HG03066 (cell line): ENCODE measurements at regions not wholly inside any gene's neighbourhood (a gene's known extent, or its start where the extent isn't known, plus 50 kb on each side); places are given as distances from the start of the nearest gene placed in this dataset.
"Not testable (repeated sequence)": the region's sequence is repeated elsewhere in the genome, so short reads cannot be mapped to it uniquely, and the experiment has no call there.

Source experiments
- ATAC-seq: cut with Tn5 transposase; IDR thresholded peaks from one replicate; pipeline ENCODE4 v1.9.1; 2021; ENCODE audit warnings: low read depth; ENCODE audit not compliant: unreplicated experiment

DNA sequence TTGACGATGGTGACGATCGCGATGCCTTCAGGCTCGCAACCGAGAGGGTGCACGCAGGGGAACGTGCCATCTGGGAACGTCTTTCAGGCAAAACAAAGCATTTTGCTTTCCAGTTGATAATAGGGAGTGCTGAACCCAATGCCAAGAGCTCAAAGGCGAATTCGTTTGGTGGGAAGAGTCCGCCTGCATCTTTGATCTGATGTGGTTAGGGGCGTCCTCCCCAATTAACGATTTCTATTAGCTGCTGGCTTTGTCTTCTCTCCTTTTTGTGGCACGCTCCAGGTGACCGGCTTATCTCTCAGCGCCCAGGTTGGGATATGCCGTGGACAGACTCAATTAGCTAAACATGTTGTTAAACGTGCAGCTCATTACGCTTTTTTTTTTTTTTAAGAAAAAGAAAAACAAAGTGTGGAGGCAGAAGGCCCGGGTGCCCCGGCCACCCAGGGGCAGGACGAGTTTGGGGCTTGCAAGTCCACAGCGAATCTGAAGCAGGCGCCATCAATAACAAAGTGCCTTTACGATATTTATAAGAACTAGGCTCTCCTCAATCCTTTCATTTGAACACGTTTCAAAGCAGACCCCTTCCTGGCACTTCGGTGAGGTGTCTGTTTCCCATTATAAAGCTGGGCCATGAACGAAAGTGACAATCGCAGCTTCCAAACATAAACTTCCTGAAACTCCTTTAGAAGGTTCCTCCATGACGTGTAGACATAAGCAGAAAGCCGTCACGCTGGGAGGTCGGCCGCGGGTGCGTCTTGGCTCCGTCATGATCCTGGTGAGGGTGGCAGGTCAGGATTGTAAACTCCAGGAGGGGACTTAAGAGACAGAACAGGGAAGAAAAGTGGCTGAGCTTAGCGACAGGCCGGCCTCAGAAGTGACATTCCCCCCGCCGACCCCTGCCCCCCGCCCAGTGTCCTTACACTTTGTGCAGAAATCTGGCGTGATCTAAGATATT, 155.3 kb downstream of the LAT start:
- not testable (repeated sequence) for ATAC-seq

DNA sequence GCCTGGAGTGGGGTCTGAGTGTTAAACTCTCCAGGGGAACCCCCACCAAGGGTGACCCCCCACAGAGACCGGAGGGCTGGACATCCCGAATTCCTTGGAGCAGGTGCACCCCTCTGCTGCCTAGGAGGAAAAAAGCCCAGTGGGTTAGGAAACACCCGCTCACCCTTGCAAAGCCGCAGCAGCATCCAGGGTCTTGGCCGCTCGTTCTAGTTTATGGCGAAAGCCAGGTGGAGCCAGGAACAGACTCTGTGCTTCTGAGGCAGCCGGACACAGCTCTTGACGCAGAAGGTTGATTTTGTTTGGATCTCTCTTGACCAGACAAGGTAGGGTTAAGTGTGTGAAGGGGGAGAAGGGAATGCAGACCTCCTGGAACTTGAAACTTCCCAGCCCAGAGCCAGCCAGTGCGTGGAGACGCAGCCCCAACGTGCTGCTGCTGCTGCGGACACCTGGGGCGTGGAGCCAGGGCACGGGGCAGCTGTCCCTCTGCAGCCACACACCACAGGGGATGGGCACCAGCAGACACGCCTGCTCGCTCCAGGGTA, 154.5 kb downstream of the LAT start:
- ATAC-seq, result no peak

DNA sequence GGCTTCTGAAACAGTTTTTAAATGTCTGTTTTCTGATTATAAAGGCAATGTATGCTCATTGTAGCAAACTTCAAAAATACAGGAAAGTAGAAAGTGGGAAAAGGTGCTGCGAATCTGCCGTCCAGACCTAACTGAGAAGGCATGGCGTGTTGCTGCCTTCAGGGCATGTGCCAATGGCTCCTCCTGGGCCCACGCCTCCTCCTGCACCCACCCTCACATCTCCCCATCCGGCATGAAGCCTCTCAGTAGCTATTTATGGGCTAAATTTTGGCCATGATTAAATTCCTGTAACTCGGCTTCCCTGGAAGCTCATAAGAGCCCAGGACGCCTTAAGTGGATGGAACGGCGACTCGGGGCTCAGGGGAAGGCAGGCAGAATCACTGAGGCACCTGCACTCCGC, 153.8 kb downstream of the LAT start:
- not testable (repeated sequence) for ATAC-seq

DNA sequence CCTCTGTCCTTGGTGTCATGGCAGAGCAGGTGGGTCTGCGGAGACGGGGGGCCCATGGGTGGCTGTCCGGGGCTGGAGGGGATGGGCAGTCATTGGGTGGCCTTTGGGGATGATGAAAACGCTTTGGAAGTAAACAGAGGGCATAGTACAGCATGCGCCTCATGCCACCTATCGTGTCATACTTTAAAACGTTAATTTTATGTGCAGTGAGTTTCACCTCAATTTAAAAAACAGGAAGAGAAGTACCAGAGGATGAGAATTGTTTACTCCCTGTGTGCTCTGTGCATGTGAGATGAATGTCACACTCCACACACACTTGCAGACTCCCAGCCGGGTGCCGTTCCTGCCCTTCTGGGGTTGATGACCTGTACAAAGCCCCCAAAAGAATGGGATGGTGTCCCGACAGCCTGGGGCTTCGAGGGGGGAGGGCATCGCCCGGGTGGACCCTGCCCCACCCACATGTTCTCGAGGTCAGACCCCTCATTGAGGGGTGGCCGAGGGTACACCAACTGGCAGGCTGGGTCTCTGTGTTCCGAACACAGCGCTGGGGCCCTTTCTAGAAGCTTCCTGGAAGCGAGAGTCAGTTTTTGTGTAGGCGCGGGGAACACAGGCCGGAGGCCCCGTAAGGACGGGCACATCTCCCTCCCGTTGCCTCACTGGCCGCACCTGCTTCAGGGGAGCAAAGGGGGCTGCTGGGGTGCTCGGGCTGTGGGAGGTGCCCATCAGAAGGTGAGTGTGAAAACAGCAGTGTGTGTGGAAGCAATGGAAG, 153.2 kb downstream of the LAT start:
- ATAC-seq, result not testable (repeated sequence)

DNA sequence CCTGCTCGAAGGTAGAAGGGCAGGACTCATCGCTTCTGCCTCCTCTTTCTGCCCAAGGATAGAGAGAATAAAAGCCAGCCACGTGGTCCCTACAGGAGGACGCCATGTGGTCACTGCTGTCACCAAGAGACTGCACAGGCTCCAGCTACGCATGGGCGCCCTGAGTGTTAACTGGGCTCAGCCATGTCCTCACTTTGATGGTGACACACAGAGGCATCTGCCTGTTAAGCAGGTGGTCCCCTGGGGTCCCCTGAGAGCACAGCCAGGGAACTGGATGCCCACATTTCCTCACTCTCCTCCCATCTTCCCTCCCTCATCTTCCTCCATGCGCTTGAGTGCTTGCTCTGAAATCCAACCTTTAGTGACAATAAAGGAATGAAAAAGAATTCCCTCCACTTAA, 152.6 kb downstream of the LAT start:
- ATAC-seq, result not testable (repeated sequence)

DNA sequence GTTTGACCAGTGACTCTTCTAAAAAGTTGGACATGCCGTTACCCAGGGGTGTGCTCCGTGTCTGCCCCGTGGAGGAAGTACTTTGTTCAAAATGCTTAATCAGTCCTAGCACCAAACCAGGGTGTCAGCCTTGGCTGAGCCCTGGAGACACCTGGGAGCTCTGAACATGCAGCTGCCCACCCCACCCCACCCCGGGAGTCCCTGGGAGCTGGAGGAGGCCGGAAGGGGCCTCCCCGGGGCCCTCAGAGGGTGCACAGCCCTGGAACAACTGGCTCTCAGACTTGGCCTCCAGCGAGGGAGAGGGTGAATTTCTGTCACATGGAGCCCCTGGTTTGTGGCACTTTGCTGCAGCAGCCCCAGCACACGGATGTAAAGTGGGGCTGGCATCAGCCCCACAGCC, 152.1 kb downstream of the LAT start:
- not testable (repeated sequence) for ATAC-seq

DNA sequence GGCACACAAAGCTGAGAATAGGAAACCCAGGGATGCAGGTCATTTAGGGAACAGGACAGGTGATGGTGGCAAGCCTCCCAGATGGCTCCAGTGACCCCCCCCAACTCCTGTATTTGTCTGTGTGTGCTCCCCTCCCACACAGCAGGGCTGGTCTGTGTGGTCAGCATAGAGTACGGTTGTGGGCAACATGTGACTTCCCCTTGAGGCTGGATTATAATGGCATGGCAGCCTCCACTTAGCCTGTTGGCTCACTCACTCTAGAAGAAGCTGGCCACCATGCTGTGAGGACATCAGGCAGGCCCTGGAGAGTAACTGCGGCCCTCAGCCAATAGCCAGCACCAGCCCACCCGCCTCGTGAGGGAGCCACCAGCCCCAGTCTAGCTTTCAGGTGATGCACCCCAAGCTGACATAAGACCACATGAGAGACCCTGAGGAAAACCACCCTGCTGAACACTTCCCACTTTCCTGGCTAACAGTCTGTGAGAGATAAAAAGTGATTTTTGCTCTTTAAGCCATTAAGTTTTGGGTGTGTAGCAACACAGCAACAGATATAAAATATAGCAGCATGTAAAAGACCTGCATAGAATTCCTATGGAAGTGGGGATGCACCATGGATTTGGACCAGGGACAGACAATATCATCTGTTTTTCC, 151.3 kb downstream of the LAT start:
- not testable (repeated sequence) for ATAC-seq

DNA sequence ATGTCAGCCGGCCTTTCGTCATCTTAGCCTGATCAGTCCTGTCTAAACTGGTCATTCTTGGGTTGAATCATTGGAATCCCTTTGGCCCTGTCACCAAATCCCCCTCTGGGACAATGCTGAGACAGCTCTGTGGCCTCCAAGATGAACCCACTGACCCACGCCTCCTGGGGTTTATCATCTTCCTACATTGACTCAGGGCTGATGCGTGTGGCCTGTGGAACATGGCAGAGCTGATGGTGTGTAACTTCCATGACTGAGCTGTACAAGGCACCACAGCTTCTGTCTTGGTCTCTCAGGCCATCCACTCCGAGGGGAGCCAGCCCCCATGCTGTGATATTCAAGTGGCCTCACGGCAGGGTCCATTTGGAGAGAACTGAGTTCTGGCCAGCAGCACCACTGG, 150.2 kb downstream of the LAT start:
- ATAC-seq, result not testable (repeated sequence)

DNA sequence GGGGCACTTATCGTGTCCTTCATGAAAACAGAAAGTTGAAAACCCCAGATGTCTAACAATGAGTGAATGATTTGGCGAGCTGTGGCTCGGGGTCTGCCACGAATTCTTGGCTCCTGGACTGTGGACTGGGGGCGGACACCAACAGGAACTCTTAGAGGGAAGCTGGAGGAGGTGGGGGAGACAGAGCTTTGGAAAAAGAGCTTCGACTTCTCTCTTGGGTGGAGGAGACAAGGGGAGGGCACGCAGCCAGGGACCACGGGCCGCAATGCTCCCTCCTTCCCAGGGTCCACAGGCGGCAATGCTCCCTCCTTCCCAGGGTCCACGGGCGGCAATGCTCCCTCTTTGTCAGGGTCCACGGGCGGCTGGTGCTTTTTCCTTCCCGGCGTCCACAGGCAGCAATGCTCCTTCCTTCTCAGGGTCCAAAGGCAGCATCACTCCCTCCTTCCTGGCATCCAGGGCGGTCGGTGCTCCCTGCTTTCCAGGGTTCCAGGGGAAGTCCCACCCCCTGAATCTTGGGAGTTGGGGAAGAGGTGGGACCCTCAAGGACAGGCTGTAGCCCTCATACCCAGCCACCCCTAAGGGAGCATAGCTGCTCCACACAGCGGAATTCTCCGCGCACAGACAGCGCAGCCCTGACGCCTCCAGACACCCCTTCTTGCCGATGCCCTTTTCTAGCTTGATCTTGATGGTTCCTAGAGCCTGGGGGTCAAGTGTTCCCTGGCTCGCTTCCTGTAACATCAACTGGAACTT, 149.0 kb downstream of the LAT start:
- ATAC-seq, result not testable (repeated sequence)

DNA sequence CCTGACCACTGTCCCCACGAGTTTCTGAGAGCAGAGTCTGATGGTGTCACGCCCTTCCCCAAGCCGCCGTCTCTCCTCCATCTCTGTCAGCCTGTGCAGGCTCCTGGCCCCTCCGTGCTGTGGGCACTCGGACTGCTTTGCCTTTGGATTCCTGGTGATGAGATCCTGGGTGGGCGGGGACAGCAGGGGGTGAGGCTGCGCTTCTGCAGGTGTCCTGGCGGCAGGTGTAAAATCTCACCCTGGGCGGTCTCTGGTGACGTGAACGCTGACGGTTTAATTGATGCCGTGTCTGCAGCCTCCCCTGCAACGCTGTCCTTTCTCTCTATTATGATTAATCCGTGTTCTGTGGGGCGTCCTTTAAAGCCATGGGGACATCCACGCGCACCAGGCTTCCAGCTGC, 148.0 kb downstream of the LAT start:
- ATAC-seq, result not testable (repeated sequence)

DNA sequence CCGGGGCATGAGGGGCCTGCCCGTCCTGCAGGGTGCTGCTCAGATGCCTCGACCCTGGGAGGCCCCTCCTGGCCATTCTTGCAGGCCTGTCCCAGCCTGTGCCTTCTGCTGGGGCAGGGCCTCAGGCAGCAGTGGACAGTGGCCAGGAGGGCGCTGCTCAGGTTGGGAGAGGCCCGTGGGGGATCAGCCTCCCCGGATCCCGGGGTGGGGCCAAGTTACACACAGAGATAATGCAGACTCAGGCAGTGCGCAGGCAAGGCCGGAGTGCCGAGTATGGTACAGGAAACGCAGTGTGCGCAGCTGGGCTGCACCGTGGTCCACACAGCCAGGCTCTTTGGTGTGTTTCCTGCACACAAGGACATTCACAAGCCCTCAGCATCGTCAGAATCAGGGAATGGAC, 147.6 kb downstream of the LAT start:
- not testable (repeated sequence) for ATAC-seq

DNA sequence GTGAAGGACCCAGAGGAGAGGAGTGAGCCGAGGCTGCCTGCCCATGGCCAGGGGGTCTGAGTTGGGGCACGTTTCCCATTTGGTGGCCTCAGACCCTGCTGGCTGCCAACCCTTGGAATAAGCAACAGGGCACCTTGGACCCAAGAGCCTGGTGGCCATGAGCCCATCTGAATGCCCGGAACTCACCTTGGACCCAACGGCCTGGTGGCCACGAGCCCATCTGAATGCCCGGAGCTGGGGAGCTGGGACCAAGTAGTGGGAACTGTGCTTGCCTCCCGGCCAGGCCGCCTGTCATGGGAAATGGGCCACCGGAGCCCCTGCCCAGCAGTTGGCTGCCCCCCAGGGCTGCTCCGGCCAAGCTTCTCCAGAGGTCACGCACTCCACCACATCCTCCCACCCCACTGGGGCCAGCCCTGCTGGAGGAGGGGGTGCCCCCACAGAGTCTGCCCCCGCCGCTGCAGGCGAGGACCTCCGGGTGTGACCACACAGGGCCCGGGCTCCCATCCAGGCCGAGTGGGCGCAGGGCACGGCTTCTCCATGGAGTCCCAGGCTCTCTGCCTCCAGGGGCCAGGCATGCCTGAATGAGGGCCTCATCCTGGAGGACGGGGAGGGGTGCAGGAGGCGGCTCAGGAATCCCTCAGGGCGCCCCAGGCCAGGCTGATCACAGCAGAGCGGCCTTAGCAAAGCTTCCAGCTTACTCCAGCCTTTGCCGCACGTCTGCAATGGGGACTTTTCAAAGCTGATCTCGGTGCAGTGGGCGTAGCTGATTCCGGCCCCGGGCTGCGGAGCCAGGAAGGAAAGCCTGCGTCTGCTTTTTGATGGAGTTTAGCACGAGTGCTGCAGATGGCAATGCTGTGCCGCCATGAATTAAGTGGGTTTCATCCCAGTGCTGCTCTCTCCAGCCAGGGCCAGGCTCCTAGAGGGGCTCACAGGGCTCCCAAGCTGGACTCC, 146.3 kb downstream of the LAT start:
- not testable (repeated sequence) for ATAC-seq

DNA sequence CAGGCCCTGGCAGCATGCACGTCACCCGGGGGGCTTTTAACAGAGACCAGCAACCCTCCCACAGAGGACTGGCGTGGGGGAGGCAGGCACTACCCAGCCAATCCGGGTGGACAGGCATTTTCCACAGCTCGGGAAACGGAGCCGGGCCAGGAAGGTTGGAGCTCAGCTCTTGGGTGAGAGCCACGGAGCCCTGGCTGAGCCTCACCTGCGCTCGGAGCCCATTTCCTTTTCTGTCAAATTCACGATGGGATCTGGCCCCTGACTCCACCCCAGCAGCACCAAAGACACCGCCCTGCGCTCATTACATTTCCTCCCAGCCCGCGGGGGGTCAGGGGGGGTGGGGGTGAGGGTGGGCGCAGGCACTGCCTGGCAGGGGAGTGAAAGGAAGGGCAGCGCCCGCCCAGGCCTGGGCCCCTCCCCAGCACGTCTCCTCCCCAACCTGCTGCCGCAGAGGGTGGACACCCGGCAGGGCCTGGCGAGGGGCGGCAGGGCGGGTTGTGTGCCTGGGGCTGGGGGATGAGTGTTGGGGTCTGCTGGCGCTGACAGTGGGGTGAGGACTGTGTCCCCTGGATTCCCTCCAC, 145.4 kb downstream of the LAT start:
- ATAC-seq, result not testable (repeated sequence)

DNA sequence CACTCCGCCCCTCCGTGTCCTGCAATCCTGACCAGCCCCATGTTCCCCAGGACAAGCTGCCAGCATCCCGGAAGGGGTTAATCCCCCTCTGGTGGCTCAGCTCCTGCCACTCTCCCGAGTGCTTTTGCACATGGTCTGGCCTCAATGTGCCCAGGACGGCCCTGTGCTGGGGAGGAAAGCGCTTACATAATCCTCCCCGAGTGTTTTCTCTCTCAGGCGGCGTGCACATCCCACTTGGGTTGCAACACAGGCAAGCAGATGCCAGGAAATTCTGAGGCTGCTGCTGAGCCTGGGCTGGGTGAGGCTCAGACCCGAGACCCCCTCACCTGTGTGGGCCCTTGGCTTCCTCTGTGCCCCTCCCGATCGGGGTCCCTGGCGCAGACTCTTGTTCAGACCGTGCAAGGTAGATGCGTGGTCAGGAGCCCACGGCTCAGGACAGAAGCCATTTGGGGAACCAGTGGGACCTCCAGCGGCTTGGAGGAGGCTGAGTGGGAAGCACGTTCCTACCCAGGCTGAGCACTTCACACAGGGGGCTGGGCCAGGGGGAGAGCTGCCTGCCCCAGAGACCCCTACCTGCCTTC, 144.7 kb downstream of the LAT start:
- ATAC-seq, result not testable (repeated sequence)

DNA sequence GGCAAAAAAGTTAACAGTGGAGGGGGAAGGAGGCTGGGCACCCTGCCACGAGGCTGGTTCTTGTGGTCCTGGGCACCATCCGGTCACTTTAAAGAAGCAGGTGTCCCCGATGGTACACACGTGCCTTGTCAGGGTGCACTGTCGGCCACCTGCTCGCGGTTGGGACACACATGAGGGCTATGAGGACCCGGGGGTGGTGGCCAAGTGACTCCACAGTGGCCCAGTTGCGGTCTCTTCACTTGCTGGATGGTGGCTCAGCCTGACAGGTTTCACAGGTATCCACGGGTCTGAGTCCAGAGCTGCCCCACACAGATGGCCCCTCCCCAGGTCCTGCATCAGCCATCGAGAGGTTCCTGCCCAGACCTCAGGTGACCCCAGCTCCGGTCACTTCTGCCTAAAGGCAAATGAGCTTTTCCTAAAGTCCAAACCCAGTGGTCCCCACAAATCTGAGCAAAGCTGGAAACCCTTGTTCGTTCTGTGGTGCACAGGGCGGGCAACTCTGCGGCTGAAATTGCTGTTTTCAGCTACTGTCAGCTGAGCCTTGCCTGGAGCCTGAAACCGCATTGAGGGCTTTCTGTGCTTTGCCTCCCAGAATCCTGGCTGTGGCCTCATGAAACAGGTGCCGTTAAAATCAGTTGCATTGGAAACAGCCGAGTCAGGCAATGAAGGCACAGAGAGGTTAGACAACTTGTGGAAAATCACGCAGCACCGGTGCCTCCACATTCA, 144.0 kb downstream of the LAT start:
- ATAC-seq, result not testable (repeated sequence)

DNA sequence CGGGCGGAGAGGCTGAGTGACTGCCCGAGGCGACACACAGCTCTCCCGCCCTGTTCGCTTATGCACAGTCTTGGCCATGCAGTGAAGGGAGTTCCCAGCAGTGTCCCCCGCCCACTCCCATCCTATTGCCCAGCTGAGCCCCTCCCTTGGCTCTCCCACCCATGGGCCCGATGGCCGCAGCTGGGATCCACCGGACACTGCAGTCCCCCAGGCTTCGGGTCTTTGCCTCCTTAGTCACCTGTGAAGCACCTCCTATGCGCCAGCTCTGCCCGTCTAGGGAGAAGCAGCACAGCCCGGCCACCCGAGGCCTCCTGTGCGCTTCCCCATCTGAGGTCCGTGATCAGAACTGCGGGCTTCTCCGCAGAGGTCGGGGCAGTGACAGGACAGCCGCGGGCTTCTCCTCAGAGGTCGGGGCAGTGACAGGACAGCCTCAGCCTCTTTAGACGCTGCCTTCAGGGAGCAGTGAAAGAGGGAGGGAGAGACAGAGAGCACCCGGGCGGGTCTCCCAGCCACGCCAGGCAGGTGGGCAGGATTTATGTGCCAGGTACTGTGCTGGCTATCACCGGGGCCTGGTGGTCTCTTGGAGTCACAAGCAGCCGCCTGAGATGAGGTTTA, 143.1 kb downstream of the LAT start:
- not testable (repeated sequence) for ATAC-seq

DNA sequence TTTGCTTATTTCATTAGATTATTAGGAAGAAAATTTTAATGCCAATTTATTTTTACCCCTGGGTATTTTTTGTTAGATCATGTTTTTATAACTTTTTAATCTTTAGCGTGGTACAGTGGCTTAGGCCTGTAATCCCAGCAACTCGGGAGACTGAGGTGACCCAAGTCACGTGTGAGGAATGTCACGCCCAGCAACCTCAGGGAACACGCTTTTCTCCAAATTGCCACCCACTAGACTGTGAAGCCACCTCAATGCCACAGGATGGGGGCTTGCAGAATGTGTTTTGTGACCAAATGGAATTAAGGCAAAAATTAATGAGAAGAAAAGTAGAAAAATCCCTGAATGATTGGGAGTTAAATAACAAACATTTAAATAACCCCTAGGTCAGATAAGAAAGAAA, 141.8 kb downstream of the LAT start:
- no peak for ATAC-seq
